Thoracic aorta (tissue), 2 donors: ENCODE measurements at regions not wholly inside any gene's neighbourhood (a gene's known extent, or its start where the extent isn't known, plus 50 kb on each side); places are given as distances from the start of the nearest gene placed in this dataset.

ENCODE experiments used
- ATAC-seq: fragments of 150-250 bp; one replicate; pipeline ENCODE4 v1.8.0; 2017; ENCODE audit warnings: low read depth; ENCODE audit not compliant: insufficient number of reproducible peaks, low FRiP score
- DNase-seq: peaks from one replicate; pipeline ENCODE4 v3.0.0-alpha.2; 2020; ENCODE audit warnings: low spot score
- H3K27ac ChIP-seq, 2 donors: fragments of 200-600 bp; sonication (generic); 1 replicate in 1 of 2; 2 replicates in 1 of 2; pipeline ENCODE4 v1.5.1; 2016; ENCODE audit warnings: mild to moderate bottlenecking in 2 of 2, moderate library complexity in 2 of 2
- H3K27me3 ChIP-seq: fragments of 200-600 bp; sonication (generic); replicated peaks from 2 replicates; pipeline ENCODE4 v1.6.0; 2016; ENCODE audit warnings: mild to moderate bottlenecking; ENCODE audit not compliant: insufficient read depth
- H3K36me3 ChIP-seq: fragments of 200-600 bp; sonication (generic); one replicate; pipeline ENCODE4 v1.5.1; 2016
- H3K4me1 ChIP-seq, 2 donors: fragments of 200-600 bp; sonication (generic); 1 replicate in 1 of 2; 2 replicates in 1 of 2; pipeline versions ENCODE4 v1.5.1 to v1.6.0; 2016; ENCODE audit warnings: low read depth in 2 of 2, mild to moderate bottlenecking in 1 of 2; ENCODE audit not compliant: control insufficient read depth in 1 of 2
- H3K4me3 ChIP-seq: fragments of 200-600 bp; sonication (generic); 2 replicates; pipeline ENCODE4 v1.5.1; 2016; ENCODE audit warnings: mild to moderate bottlenecking
- H3K9me3 ChIP-seq: fragments of 200-600 bp; sonication (generic); 2 replicates; pipeline ENCODE4 v1.5.1; 2016
- TF ChIP-seq, protein P1 (sequence below): fragments of 200-600 bp; sonication (generic); IDR thresholded peaks from one replicate; pipeline ENCODE4 v1.5.1; 2019; ENCODE audit warnings: antibody characterized with exemption

DNA sequence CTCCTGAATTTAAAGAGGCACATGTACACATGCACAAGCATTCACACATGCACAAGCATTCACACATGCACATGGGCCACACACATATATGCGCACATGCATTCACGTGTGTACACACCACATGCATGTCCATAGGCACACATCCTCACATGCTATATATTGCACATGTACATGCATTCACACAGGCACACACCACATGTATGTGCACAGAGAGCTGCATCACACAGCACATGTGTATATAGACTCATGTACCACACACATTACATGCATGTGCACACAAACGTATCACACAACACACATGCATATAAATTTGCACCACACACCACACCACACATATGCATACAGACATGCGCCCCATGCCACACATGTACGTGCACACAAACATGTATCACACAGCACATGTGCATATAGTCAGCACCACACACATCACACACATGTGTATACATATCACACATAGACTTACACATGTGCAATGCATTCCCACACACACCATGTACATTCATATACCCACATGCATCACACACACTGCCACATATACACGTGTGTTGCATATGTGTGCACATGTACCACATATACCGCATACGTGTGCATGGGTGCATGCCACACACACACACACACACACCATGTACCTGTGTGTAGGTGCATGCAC is 54.6 kb upstream of the COL18A1 start:
- H3K27me3 ChIP-seq: no peaks in the 10 kb centered on the region
- ATAC-seq (no peak), DNase-seq (no peak)
- H3K36me3 ChIP-seq: no peaks in the 10 kb centered on the region
- H3K27ac ChIP-seq: peak overlapping the region; percentile 76 to 78
- H3K4me3 ChIP-seq: peak overlapping the region; percentile 21
- H3K4me1 ChIP-seq: peaks cover 13 to 52% of the 10 kb centered on the region in 2 donors
- H3K9me3 ChIP-seq: no peaks in the 10 kb centered on the region
- TF ChIP-seq, protein P1, sequence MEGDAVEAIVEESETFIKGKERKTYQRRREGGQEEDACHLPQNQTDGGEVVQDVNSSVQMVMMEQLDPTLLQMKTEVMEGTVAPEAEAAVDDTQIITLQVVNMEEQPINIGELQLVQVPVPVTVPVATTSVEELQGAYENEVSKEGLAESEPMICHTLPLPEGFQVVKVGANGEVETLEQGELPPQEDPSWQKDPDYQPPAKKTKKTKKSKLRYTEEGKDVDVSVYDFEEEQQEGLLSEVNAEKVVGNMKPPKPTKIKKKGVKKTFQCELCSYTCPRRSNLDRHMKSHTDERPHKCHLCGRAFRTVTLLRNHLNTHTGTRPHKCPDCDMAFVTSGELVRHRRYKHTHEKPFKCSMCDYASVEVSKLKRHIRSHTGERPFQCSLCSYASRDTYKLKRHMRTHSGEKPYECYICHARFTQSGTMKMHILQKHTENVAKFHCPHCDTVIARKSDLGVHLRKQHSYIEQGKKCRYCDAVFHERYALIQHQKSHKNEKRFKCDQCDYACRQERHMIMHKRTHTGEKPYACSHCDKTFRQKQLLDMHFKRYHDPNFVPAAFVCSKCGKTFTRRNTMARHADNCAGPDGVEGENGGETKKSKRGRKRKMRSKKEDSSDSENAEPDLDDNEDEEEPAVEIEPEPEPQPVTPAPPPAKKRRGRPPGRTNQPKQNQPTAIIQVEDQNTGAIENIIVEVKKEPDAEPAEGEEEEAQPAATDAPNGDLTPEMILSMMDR: no peak

DNA sequence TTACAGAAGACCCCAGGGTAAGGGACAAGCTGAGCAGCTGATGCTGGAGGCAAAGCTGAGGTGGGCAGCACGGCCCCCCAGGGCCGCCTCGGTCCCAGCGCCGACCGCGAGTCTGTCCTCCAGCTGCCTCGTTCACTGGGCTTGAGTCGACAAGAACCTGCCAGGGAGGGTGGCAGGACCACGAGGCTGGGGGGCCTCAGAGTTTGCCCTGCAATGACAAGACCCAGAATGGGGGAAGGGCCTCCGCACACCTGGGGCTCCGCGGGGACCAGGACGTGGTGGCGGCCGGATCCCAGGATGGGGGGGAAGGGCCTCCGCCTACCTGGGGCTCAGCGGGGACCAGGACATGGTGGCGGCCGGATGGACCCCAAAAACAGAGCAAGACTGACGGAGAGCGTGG is 53.9 kb upstream of the COL18A1 start:
- no peaks in the 10 kb centered on the region for H3K36me3 ChIP-seq
- TF ChIP-seq, protein P1: no peak
- no peak overlapping the region for H3K27ac ChIP-seq
- peaks cover 13 to 52% of the 10 kb centered on the region in 2 donors for H3K4me1 ChIP-seq
- DNase-seq: no peak
- no peak overlapping the region for H3K4me3 ChIP-seq
- H3K27me3 ChIP-seq: no peaks in the 10 kb centered on the region
- no peaks in the 10 kb centered on the region for H3K9me3 ChIP-seq
- no peak for ATAC-seq

DNA sequence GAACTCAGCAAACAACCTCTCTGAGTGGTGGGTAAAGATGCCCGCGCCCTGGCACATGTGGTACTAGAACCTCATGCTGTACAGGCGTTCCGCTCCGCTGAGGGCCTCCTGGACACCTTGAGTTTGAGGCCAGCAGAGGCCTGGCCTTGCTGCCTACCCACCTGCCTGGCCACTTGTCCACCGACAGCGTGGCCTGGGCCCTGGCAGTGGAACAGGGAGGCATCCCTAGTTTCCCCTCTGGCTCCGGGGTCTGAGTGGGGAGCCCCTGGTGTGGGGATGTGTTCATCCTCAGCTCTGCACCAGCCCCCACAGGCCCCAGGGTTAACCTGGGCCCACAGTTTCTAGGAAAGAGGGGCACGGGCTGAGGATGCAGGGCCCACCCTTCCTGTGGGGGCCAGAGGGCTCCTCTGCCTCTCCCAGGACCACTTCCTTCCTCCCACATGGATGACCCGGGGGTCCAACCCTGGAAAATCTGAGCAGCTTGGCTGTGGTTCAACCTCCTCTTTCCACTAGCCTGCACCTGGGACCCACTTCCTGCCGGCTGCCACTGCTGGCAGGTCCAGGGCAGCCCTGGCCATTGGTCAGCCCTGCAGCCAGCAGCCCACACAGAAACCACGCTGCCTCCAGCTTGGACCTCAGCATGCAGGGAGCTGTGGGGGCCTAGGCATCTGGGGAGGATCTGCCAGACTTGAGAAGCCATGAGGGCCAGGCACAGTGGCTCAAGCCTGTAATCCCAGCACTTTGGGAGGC is 53.3 kb upstream of the COL18A1 start:
- TF ChIP-seq, protein P1: no peak
- DNase-seq (no peak), ATAC-seq (no peak)
- no peak overlapping the region for H3K27ac ChIP-seq
- H3K36me3 ChIP-seq: no peaks in the 10 kb centered on the region
- H3K9me3 ChIP-seq: no peaks in the 10 kb centered on the region
- peaks cover 13 to 53% of the 10 kb centered on the region in 2 donors for H3K4me1 ChIP-seq
- no peak overlapping the region for H3K4me3 ChIP-seq
- H3K27me3 ChIP-seq: no peaks in the 10 kb centered on the region

DNA sequence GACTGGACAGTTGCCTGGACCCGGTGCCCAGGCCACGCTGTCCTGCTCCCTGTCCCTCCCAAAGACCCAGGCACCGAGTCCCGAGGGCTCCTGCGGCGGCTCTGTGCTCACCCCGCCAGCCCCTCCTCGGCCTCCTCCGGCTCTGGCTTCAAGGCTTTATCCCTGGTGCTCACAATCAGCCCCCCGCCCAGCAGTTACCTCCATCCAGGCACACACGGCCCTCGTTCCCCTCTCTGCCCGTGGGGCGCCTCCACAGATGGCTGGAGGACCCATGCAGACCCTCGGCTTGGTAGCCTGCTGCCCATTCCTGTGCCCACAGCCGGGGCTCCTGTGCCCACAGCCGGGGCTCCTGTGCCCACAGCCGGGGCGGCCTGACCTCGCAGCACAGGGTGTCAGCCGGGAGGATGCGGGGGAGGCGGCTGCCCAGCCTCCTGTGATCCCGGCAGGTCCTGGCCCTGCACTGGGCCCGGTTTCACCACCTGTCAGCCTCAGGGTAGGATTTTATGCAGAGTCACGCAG is 52.3 kb upstream of the COL18A1 start:
- Histone ChIP-seq H3K4me3 (no peak overlapping the region), H3K27ac (no peak overlapping the region), H3K27me3 (no peaks in the 10 kb centered on the region), H3K36me3 (no peaks in the 10 kb centered on the region), H3K4me1 (peaks cover 8 to 56% of the 10 kb centered on the region in 2 donors), H3K9me3 (no peaks in the 10 kb centered on the region)
- TF ChIP-seq, protein P1: no peak
- ATAC-seq: no peak
- no peak for DNase-seq

DNA sequence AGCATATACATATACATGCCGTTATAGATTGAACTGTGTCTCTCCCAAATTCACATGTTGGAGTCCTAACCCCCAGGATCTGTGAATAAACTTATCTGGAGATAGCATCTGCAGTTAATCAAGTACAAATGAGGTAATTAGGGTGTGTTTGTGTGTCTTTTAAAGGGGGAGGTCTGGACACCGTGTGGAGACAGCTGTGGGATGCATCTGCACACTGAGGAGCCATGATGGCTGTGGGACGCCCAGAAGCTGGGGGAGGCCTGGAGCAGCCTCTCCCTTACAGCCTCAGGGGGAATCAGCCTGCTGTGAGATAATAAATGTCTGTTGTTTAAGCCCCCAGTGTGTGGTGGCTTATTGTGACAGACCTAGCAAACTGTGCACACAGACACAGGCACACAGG is 51.8 kb upstream of the COL18A1 start:
- TF ChIP-seq, protein P1: no peak
- Histone ChIP-seq H3K36me3 (no peaks in the 10 kb centered on the region), H3K27ac (no peak overlapping the region), H3K4me1 (peaks cover 8 to 55% of the 10 kb centered on the region in 2 donors), H3K27me3 (no peaks in the 10 kb centered on the region), H3K9me3 (no peaks in the 10 kb centered on the region), H3K4me3 (no peak overlapping the region)
- DNase-seq (no peak), ATAC-seq (no peak)
